ENCODE measurements at regions not wholly inside any gene's neighbourhood (a gene's known extent, or its start where the extent isn't known, plus 50 kb on each side); places are given as distances from the start of the nearest gene placed in this dataset.

DNA sequence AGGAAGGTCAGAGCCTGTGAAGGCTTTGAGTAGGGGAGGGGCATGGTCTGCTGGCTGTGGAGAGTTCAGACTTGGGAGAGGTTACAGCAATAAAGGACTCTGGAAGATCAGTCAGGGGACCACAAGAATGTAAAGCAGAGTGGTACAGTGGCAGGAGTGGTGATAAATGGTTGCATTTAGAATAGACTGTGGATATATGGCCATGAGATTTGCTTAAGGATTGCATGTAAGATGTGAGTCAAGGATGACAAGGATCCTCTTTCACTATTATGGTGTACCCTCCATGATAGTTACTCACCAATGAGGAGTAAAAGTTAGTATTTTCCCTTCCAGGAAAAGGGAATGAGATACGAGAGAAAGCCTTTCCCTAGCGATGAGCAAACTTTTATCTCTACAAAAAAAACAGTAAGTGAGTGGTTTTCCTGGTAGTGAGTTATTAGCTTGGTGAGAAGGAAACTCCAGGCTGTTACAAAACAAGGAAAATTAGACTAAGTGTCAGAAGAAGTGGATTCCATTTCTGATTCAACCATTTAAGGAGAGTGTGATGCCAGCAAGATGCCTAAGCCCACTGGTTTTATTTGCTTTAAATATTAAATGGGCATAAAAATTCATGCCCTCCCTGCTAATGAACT, 818.0 kb upstream of the ACVR2A start:
- TF ChIP-seq, protein P1, sequence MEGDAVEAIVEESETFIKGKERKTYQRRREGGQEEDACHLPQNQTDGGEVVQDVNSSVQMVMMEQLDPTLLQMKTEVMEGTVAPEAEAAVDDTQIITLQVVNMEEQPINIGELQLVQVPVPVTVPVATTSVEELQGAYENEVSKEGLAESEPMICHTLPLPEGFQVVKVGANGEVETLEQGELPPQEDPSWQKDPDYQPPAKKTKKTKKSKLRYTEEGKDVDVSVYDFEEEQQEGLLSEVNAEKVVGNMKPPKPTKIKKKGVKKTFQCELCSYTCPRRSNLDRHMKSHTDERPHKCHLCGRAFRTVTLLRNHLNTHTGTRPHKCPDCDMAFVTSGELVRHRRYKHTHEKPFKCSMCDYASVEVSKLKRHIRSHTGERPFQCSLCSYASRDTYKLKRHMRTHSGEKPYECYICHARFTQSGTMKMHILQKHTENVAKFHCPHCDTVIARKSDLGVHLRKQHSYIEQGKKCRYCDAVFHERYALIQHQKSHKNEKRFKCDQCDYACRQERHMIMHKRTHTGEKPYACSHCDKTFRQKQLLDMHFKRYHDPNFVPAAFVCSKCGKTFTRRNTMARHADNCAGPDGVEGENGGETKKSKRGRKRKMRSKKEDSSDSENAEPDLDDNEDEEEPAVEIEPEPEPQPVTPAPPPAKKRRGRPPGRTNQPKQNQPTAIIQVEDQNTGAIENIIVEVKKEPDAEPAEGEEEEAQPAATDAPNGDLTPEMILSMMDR (IDR thresholded peaks at IDR 0.05): no peak
- TF ChIP-seq POLR2A (IDR thresholded peaks at IDR 0.05): no peak
